ENCODE measurements at regions not wholly inside any gene's neighbourhood (a gene's known extent, or its start where the extent isn't known, plus 50 kb on each side); places are given as distances from the start of the nearest gene placed in this dataset.
"Not testable (repeated sequence)": the region's sequence is repeated elsewhere in the genome, so short reads cannot be mapped to it uniquely, and the experiment has no call there.

- no peak for FAIRE-seq
- no peak for TF ChIP-seq POLR2A (IDR thresholded peaks at IDR 0.05; ENCODE audit: low read depth, low read length)
- no peak for TF ChIP-seq TAF1 (IDR thresholded peaks at IDR 0.05; ENCODE audit: borderline replicate concordance, low read depth, low read length)
- TF ChIP-seq POLR2AphosphoS5 (IDR thresholded peaks at IDR 0.05; ENCODE audit: low read depth, low read length) = no peak
These were observed 200.6 kb upstream of the PTBP2 start for GRCh38 chr1:96521010-96521409.

GRCh38 chr1:96521994-96522760 is 199.4 kb upstream of the PTBP2 start:
- no peak for TF ChIP-seq TAF1 (IDR thresholded peaks at IDR 0.05; ENCODE audit: borderline replicate concordance, low read depth, low read length)
- no peak for TF ChIP-seq POLR2AphosphoS5 (IDR thresholded peaks at IDR 0.05; ENCODE audit: low read depth, low read length)
- TF ChIP-seq POLR2A (IDR thresholded peaks at IDR 0.05; ENCODE audit: low read depth, low read length) = no peak
- no peak for FAIRE-seq
- no peak for DNase-seq (ENCODE audit: insufficient read length)

More at GRCh38 chr1:96521010-96521409, 200.6 kb upstream of the PTBP2 start:
- no peak for DNase-seq (ENCODE audit: insufficient read length)

GRCh38 chr1:96522927-96523326 is 198.7 kb upstream of the PTBP2 start:
- FAIRE-seq (no peak), DNase-seq (ENCODE audit: insufficient read length) (no peak)
- TF ChIP-seq TAF1 (IDR thresholded peaks at IDR 0.05; ENCODE audit: borderline replicate concordance, low read depth, low read length) = no peak
- TF ChIP-seq POLR2A (IDR thresholded peaks at IDR 0.05; ENCODE audit: low read depth, low read length) = no peak
- no peak for TF ChIP-seq POLR2AphosphoS5 (IDR thresholded peaks at IDR 0.05; ENCODE audit: low read depth, low read length)

- DNase-seq (ENCODE audit: insufficient read length) (no peak), FAIRE-seq (no peak)
- no peak for TF ChIP-seq POLR2A (IDR thresholded peaks at IDR 0.05; ENCODE audit: low read depth, low read length)
- TF ChIP-seq POLR2AphosphoS5 (IDR thresholded peaks at IDR 0.05; ENCODE audit: low read depth, low read length) = no peak
- TF ChIP-seq TAF1 (IDR thresholded peaks at IDR 0.05; ENCODE audit: borderline replicate concordance, low read depth, low read length) = no peak
These were observed 197.5 kb upstream of the PTBP2 start for GRCh38 chr1:96524100-96524499.

GRCh38 chr1:96525657-96526557 is 195.7 kb upstream of the PTBP2 start:
- no peak for TF ChIP-seq POLR2AphosphoS5 (IDR thresholded peaks at IDR 0.05; ENCODE audit: low read depth, low read length)
- TF ChIP-seq POLR2A (IDR thresholded peaks at IDR 0.05; ENCODE audit: low read depth, low read length) = no peak
- TF ChIP-seq TAF1 (IDR thresholded peaks at IDR 0.05; ENCODE audit: borderline replicate concordance, low read depth, low read length) = no peak
- FAIRE-seq (no peak), DNase-seq (ENCODE audit: insufficient read length) (no peak)

- DNase-seq (ENCODE audit: insufficient read length) = not testable (repeated sequence)
These were observed 192.9 kb upstream of the PTBP2 start for GRCh38 chr1:96528672-96529071.

GRCh38 chr1:96533820-96534219 is 187.8 kb upstream of the PTBP2 start:
- DNase-seq (ENCODE audit: insufficient read length) (no peak), FAIRE-seq (no peak)
- TF ChIP-seq POLR2AphosphoS5 (IDR thresholded peaks at IDR 0.05; ENCODE audit: low read depth, low read length) (no peak), POLR2A (IDR thresholded peaks at IDR 0.05; ENCODE audit: low read depth, low read length) (no peak), TAF1 (IDR thresholded peaks at IDR 0.05; ENCODE audit: borderline replicate concordance, low read depth, low read length) (no peak)

More at GRCh38 chr1:96528672-96529071, 192.9 kb upstream of the PTBP2 start:
- FAIRE-seq = not testable (repeated sequence)

GRCh38 chr1:96536581-96536980 is 185.0 kb upstream of the PTBP2 start:
- TF ChIP-seq TAF1 (IDR thresholded peaks at IDR 0.05; ENCODE audit: borderline replicate concordance, low read depth, low read length) (no peak), POLR2AphosphoS5 (IDR thresholded peaks at IDR 0.05; ENCODE audit: low read depth, low read length) (no peak), POLR2A (IDR thresholded peaks at IDR 0.05; ENCODE audit: low read depth, low read length) (no peak)
- DNase-seq (ENCODE audit: insufficient read length) (no peak), FAIRE-seq (no peak)

- TF ChIP-seq TAF1 (IDR thresholded peaks at IDR 0.05; ENCODE audit: borderline replicate concordance, low read depth, low read length) (no peak), POLR2AphosphoS5 (IDR thresholded peaks at IDR 0.05; ENCODE audit: low read depth, low read length) (no peak), POLR2A (IDR thresholded peaks at IDR 0.05; ENCODE audit: low read depth, low read length) (no peak)
- DNase-seq (ENCODE audit: insufficient read length) = no peak
- no peak for FAIRE-seq
These were observed 183.4 kb upstream of the PTBP2 start for GRCh38 chr1:96538111-96538641.

- FAIRE-seq (no peak), DNase-seq (ENCODE audit: insufficient read length) (no peak)
- TF ChIP-seq POLR2A (IDR thresholded peaks at IDR 0.05; ENCODE audit: low read depth, low read length) (no peak), POLR2AphosphoS5 (IDR thresholded peaks at IDR 0.05; ENCODE audit: low read depth, low read length) (no peak), TAF1 (IDR thresholded peaks at IDR 0.05; ENCODE audit: borderline replicate concordance, low read depth, low read length) (no peak)
These were observed 182.7 kb upstream of the PTBP2 start for GRCh38 chr1:96538883-96539282.

GRCh38 chr1:96541491-96541890 is 180.1 kb upstream of the PTBP2 start:
- DNase-seq (ENCODE audit: insufficient read length) = no peak
- FAIRE-seq = no peak
- no peak for TF ChIP-seq TAF1 (IDR thresholded peaks at IDR 0.05; ENCODE audit: borderline replicate concordance, low read depth, low read length)
- TF ChIP-seq POLR2A (IDR thresholded peaks at IDR 0.05; ENCODE audit: low read depth, low read length) = no peak
- no peak for TF ChIP-seq POLR2AphosphoS5 (IDR thresholded peaks at IDR 0.05; ENCODE audit: low read depth, low read length)

All from GM12892 (cell line).